H1 (cell line): ENCODE measurements at regions not wholly inside any gene's neighbourhood (a gene's known extent, or its start where the extent isn't known, plus 50 kb on each side); places are given as distances from the start of the nearest gene placed in this dataset.
A peak's percentile ranks its signal among the peaks of the same experiment; 100 is the strongest.

Source experiments
- CTCF ChIA-PET: fragments of 300-600 bp; sonication (Branson Sonifier 250); formaldehyde crosslinking; loops from one replicate; lab custom pipeline; 2021; ENCODE audit not compliant: partially characterized antibody; lab: Charles Lee
- POLR2A ChIA-PET: fragments of 300-600 bp; sonication (Branson Sonifier 250); formaldehyde crosslinking; loops from one replicate; lab custom pipeline; 2021; ENCODE audit warnings: inconsistent platforms; ENCODE audit not compliant: partially characterized antibody; lab: Charles Lee
- DNase-seq, 2 experiments: peaks; one replicate each; pipeline versions ENCODE4 v3.0.0 to v3.0.0-alpha.2; 2010 to 2022; ENCODE audit warnings: low spot score in 2 of 2, low read depth in 1 of 2, mixed read lengths in 1 of 2
- FAIRE-seq: peaks from 2 replicates; lab custom pipeline; 2011; peaks lifted over from hg19 to GRCh38; lab: Jason Lieb, UNC
- H2AFZ ChIP-seq: 2 replicates; pipeline ENCODE4 v1.8.1; 2012; ENCODE audit warnings: low read length, inconsistent platforms
- H2AK5ac ChIP-seq: 2 replicates; pipeline ENCODE4 v1.6.1; 2013; ENCODE audit warnings: low read depth, low read length
- H2BK120ac ChIP-seq: replicated peaks from 2 replicates; pipeline ENCODE3; 2013; ENCODE audit warnings: low read depth, low read length, inconsistent platforms
- H2BK12ac ChIP-seq: 2 replicates; pipeline ENCODE4 v1.6.1; 2013; ENCODE audit warnings: low read depth, low read length
- H2BK15ac ChIP-seq: 2 replicates; pipeline ENCODE4 v1.6.1; 2013; ENCODE audit warnings: low read length
- H2BK20ac ChIP-seq: 2 replicates; pipeline ENCODE4 v1.6.1; 2013; ENCODE audit warnings: low read length
- H2BK5ac ChIP-seq: 2 replicates; pipeline ENCODE4 v1.6.1; 2013; ENCODE audit warnings: low read depth, low read length
- H3K14ac ChIP-seq: 2 replicates; pipeline ENCODE4 v1.6.1; 2013; ENCODE audit warnings: inconsistent platforms; ENCODE audit not compliant: insufficient read length
- H3K18ac ChIP-seq: 2 replicates; pipeline ENCODE4 v1.6.1; 2013; ENCODE audit warnings: low read length; ENCODE audit errors: extremely low read depth
- H3K23ac ChIP-seq: 2 replicates; pipeline ENCODE4 v1.6.1; 2013; ENCODE audit warnings: inconsistent platforms; ENCODE audit not compliant: insufficient read length
- H3K23me2 ChIP-seq: 2 replicates; pipeline ENCODE4 v1.6.1; 2013; ENCODE audit warnings: low read depth, low read length
- H3K27ac ChIP-seq: 2 replicates; pipeline ENCODE4 v1.6.1; 2011; ENCODE audit warnings: low read depth, low read length, inconsistent platforms
- H3K27me3 ChIP-seq, 4 experiments: replicated peaks in 1 of 4; 1 replicate in 1 of 4; 2 replicates in 3 of 4; pipeline versions ENCODE4 v1.6.1 to v1.8.1; 2011 to 2013; ENCODE audit warnings: low read length in 3 of 4, mild to moderate bottlenecking in 3 of 4, inconsistent platforms in 2 of 4, mixed read lengths in 2 of 4, moderate library complexity in 1 of 4; ENCODE audit not compliant: control insufficient read depth in 3 of 4, insufficient read depth in 3 of 4; ENCODE audit errors: extremely low read depth in 1 of 4
- H3K36me3 ChIP-seq, 4 experiments: 2 replicates each; pipeline versions ENCODE4 v1.6.1 to v1.8.1; 2011 to 2013; ENCODE audit warnings: mild to moderate bottlenecking in 4 of 4, low read length in 3 of 4, moderate library complexity in 2 of 4, control low read depth in 1 of 4, inconsistent platforms in 1 of 4; ENCODE audit not compliant: insufficient read depth in 4 of 4, control insufficient read depth in 2 of 4
- H3K4ac ChIP-seq: replicated peaks from 2 replicates; pipeline ENCODE3; 2013; ENCODE audit warnings: low read length, low read depth, mixed read lengths, inconsistent platforms; ENCODE audit not compliant: insufficient read length
- H3K4me1 ChIP-seq, 4 experiments: replicated peaks in 1 of 4; 1 replicate in 1 of 4; 2 replicates in 3 of 4; pipeline versions ENCODE4 v1.6.1 to v1.8.1; 2011 to 2013; ENCODE audit warnings: low read length in 3 of 4, inconsistent platforms in 2 of 4, mixed read lengths in 1 of 4; ENCODE audit not compliant: insufficient read depth in 4 of 4, control insufficient read depth in 3 of 4
- H3K4me2 ChIP-seq, 2 experiments: 2 replicates each; pipeline versions ENCODE4 v1.6.1 to v1.8.1; 2011 to 2013; ENCODE audit warnings: low read depth in 2 of 2, low read length in 2 of 2, control low read depth in 1 of 2, inconsistent platforms in 1 of 2, mild to moderate bottlenecking in 1 of 2; ENCODE audit not compliant: insufficient read depth in 1 of 2
- H3K4me3 ChIP-seq, 4 experiments: fragments of 200-600, 300-600 bp in 1 of 4; sonication (generic), shearing (Covaris generic), sonication (Bioruptor Twin) in 1 of 4; 2 replicates each; pipeline versions ENCODE4 v1.5.1 to v1.8.1; 2011 to 2016; ENCODE audit warnings: low read length in 4 of 4, low read depth in 3 of 4, control low read depth in 2 of 4, inconsistent platforms in 2 of 4, mild to moderate bottlenecking in 2 of 4, mixed read lengths in 1 of 4, moderate library complexity in 1 of 4; ENCODE audit not compliant: insufficient read depth in 2 of 4; ENCODE audit errors: extremely low read depth in 1 of 4
- H3K56ac ChIP-seq: replicated peaks from 2 replicates; pipeline ENCODE3; 2013; ENCODE audit warnings: low read depth, mild to moderate bottlenecking, mixed read lengths, low read length, inconsistent platforms; ENCODE audit not compliant: insufficient read length
- H3K79me1 ChIP-seq: 2 replicates; pipeline ENCODE4 v1.6.1; 2013; ENCODE audit warnings: low read depth, low read length, control low read depth
- H3K79me2 ChIP-seq, 2 experiments: 2 replicates each; pipeline versions ENCODE4 v1.6.1 to v1.8.1; 2012 to 2013; ENCODE audit warnings: low read length in 2 of 2, mild to moderate bottlenecking in 2 of 2, inconsistent platforms in 1 of 2; ENCODE audit not compliant: insufficient read depth in 2 of 2, control insufficient read depth in 1 of 2
- H3K9ac ChIP-seq, 4 experiments: replicated peaks in 1 of 4; 1 replicate in 1 of 4; 2 replicates in 3 of 4; pipeline versions ENCODE4 v1.6.1 to v1.8.1; 2011 to 2013; ENCODE audit warnings: low read depth in 3 of 4, low read length in 3 of 4, control low read depth in 2 of 4, mild to moderate bottlenecking in 2 of 4, moderate library complexity in 2 of 4, inconsistent platforms in 1 of 4; ENCODE audit errors: extremely low read depth in 1 of 4
- H3K9me3 ChIP-seq, 2 experiments: 2 replicates each; pipeline versions ENCODE4 v1.6.1 to v1.8.1; 2012 to 2013; ENCODE audit warnings: mild to moderate bottlenecking in 2 of 2, moderate library complexity in 2 of 2, control low read depth in 1 of 2, inconsistent platforms in 1 of 2, low read depth in 1 of 2, low read length in 1 of 2, mixed read lengths in 1 of 2; ENCODE audit not compliant: insufficient read depth in 2 of 2
- H4K20me1 ChIP-seq, 2 experiments: replicated peaks in 1 of 2; 2 replicates each; pipeline versions ENCODE3 to v1.8.1; 2011 to 2013; ENCODE audit warnings: inconsistent platforms in 2 of 2, low read length in 2 of 2, mild to moderate bottlenecking in 1 of 2; ENCODE audit not compliant: insufficient read depth in 2 of 2, control insufficient read depth in 1 of 2
- H4K5ac ChIP-seq: 2 replicates; pipeline ENCODE4 v1.6.1; 2013; ENCODE audit warnings: low read length, low read depth, mixed read lengths, inconsistent platforms; ENCODE audit not compliant: insufficient read length
- H4K8ac ChIP-seq: 2 replicates; pipeline ENCODE4 v1.8.0; 2013; ENCODE audit warnings: mild to moderate bottlenecking, moderate library complexity, low read length, inconsistent platforms; ENCODE audit not compliant: insufficient read depth; ENCODE audit errors: extremely low read depth
- H4K91ac ChIP-seq: replicated peaks from 2 replicates; pipeline ENCODE3; 2013; ENCODE audit warnings: low read length, mixed read lengths, inconsistent platforms; ENCODE audit not compliant: insufficient read length
- CBX5 ChIP-seq: fragments of 300-800, 300-1000 bp; sonication (generic); IDR thresholded peaks from 2 replicates; pipeline ENCODE4 v1.7.1; 2016; ENCODE audit warnings: antibody characterized with exemption, low read length, low read depth
- CTCF ChIP-seq, 3 experiments: IDR thresholded peaks; 1 replicate in 2 of 3; 2 replicates in 1 of 3; pipeline versions ENCODE4 v1.5.1 to v1.6.1; 2011; ENCODE audit warnings: low read length in 3 of 3, mild to moderate bottlenecking in 3 of 3, inconsistent platforms in 2 of 3, low read depth in 1 of 3, moderate library complexity in 1 of 3; ENCODE audit not compliant: insufficient read depth in 1 of 3; ENCODE audit errors: control extremely low read depth in 1 of 3
- FOSL1 ChIP-seq: IDR thresholded peaks from 2 replicates; pipeline ENCODE4 v1.6.1; 2011; ENCODE audit warnings: mild to moderate bottlenecking, low read depth, low read length, moderate library complexity; ENCODE audit not compliant: insufficient read depth
- HDAC2 ChIP-seq, 2 experiments: fragments of 300-600 bp in 1 of 2; sonication (generic) in 1 of 2; IDR thresholded peaks; 2 replicates each; pipeline ENCODE4 v1.6.1; 2011 to 2012; ENCODE audit warnings: low read depth in 2 of 2, low read length in 2 of 2, mild to moderate bottlenecking in 2 of 2, moderate library complexity in 2 of 2, borderline replicate concordance in 1 of 2, inconsistent platforms in 1 of 2
- JUND ChIP-seq: IDR thresholded peaks from 2 replicates; pipeline ENCODE4 v1.6.1; 2011; ENCODE audit warnings: mild to moderate bottlenecking, improper control_type of control experiment, low read length
- KDM4A ChIP-seq: IDR thresholded peaks from one replicate; pipeline ENCODE4 v1.7.1; 2012; ENCODE audit warnings: low read depth, mild to moderate bottlenecking, moderate library complexity, low read length, inconsistent platforms; ENCODE audit not compliant: severe bottlenecking
- RAD21 ChIP-seq, 2 experiments: IDR thresholded peaks in 1 of 2; conservative IDR thresholded peaks in 1 of 2; 2 replicates each; pipeline ENCODE4 v1.6.1; 2011; ENCODE audit warnings: low read depth in 2 of 2, low read length in 2 of 2, improper control_type of control experiment in 1 of 2, inconsistent platforms in 1 of 2, mild to moderate bottlenecking in 1 of 2, moderate library complexity in 1 of 2
- RBBP5 ChIP-seq: IDR thresholded peaks from 2 replicates; pipeline ENCODE4 v1.7.1; 2012; ENCODE audit warnings: low read depth, mild to moderate bottlenecking, inconsistent platforms, low read length, moderate library complexity, borderline replicate concordance
- SAP30 ChIP-seq: fragments of 300-600 bp; sonication (generic); IDR thresholded peaks from 2 replicates; pipeline ENCODE4 v1.7.1; 2012; ENCODE audit warnings: low read length, moderate library complexity, mild to moderate bottlenecking, inconsistent platforms; ENCODE audit not compliant: insufficient read depth, insufficient replicate concordance
- WGBS, 2 experiments: shearing (Covaris generic) in 1 of 2; methylation state at CpG; one replicate each; pipeline versions ENCODE4 v1.1.6 to v1.1.7; 2013 to 2015; ENCODE audit warnings: low lambda C conversion rate in 2 of 2, mixed read lengths in 2 of 2, inconsistent platforms in 1 of 2, low coverage in 1 of 2, missing lambda C conversion rate in 1 of 2; ENCODE audit not compliant: insufficient replicate concordance in 2 of 2, insufficient coverage in 1 of 2, insufficient read length in 1 of 2; ENCODE audit errors: extremely low coverage in 1 of 2, missing lambda C conversion rate in 1 of 2; 5-methylcytosine and 5-hydroxymethylcytosine counted together

- TF ChIP-seq SAP30 (no peak), KDM4A (no peak), RAD21 (IDR thresholded peaks at IDR 0.05 in 1 of 2, conservative IDR thresholded peaks at IDR 0.05 in 1 of 2; ENCODE audit: low read depth in 2 of 2, low read length in 2 of 2) (peak; percentile 21; a peak in 2 of 4 replicates), HDAC2 (IDR thresholded peaks at IDR 0.05; ENCODE audit: borderline replicate concordance in 1 of 2, low read depth in 2 of 2, low read length in 2 of 2) (no peak), CTCF (IDR thresholded peaks at IDR 0.05; ENCODE audit: control extremely low read depth in 1 of 3, insufficient read depth in 1 of 3, low read depth in 1 of 3, low read length in 3 of 3) (peak in 1 of 3 experiments; percentile 27; a peak in 2 of 4 replicates), CBX5 (no peak), FOSL1 (no peak), JUND (no peak), RBBP5 (no peak)
- TF ChIP-seq, all 59 proteins: peak for 2
- no peak overlapping the region for H3K14ac ChIP-seq
- H2BK12ac ChIP-seq = no peak overlapping the region
- H4K20me1 ChIP-seq = no peaks in the 10 kb centered on the region
- peak overlapping the region; percentile 3; the same call in 1 of the 2 replicates for H2AFZ ChIP-seq
- no peak overlapping the region for H4K8ac ChIP-seq
- no peaks in the 10 kb centered on the region for H3K79me1 ChIP-seq
- no peak overlapping the region for H4K5ac ChIP-seq
- H3K36me3 ChIP-seq = no peaks in the 10 kb centered on the region
- H3K79me2 ChIP-seq = no peaks in the 10 kb centered on the region
- no peak overlapping the region for H3K23ac ChIP-seq
- ChIA-PET POLR2A (no interaction called here), CTCF (interaction anchor here (1.0 to 1.5 kb wide), 2 partner anchors 17 to 32 kb away, joined by 3 read pairs; no protein-coding TSS in a partner anchor)
- no peak overlapping the region for H2BK15ac ChIP-seq
- no peaks in the 10 kb centered on the region for H3K27me3 ChIP-seq
- no peaks in the 10 kb centered on the region for H3K4me1 ChIP-seq
- no peak overlapping the region for H3K27ac ChIP-seq
- H2BK20ac ChIP-seq = no peak overlapping the region
- no peak overlapping the region for H3K9ac ChIP-seq
- no peak overlapping the region for H2BK120ac ChIP-seq
- H3K4ac ChIP-seq = no peak overlapping the region
- WGBS, 2 experiments = 62% methylated on average over 4 of the region's 4 CpGs; no CpG with 5 or more reads in 1 of the 2 experiments
- no peaks in the 10 kb centered on the region; a peak in 1 of 4 replicates for H3K9me3 ChIP-seq
- no peak overlapping the region for H3K4me3 ChIP-seq
- no peak overlapping the region for H3K4me2 ChIP-seq
- FAIRE-seq (no peak), DNase-seq (no peak)
- H4K91ac ChIP-seq = no peak overlapping the region
- H3K18ac ChIP-seq = no peak overlapping the region
- no peak overlapping the region for H2BK5ac ChIP-seq
- no peak overlapping the region for H3K56ac ChIP-seq
- H2AK5ac ChIP-seq = no peak overlapping the region
- no peaks in the 10 kb centered on the region for H3K23me2 ChIP-seq
These were observed 341.2 kb upstream of the DCN start for GRCh38 chr12:91523831-91524230.
